ENCODE measurements at regions not wholly inside any gene's neighbourhood (a gene's known extent, or its start where the extent isn't known, plus 50 kb on each side); places are given as distances from the start of the nearest gene placed in this dataset.

GRCh38 chr7:157088136-157088535 lies 50.6 kb upstream of the UBE3C start:
- no peak for TF ChIP-seq EZH2phosphoT487 (IDR thresholded peaks at IDR 0.05; ENCODE audit: insufficient read depth, low read depth)
- no peak for TF ChIP-seq EZH2 (IDR thresholded peaks at IDR 0.05; ENCODE audit: insufficient read depth, poor library complexity, severe bottlenecking)
